ENCODE measurements at regions not wholly inside any gene's neighbourhood (a gene's known extent, or its start where the extent isn't known, plus 50 kb on each side); places are given as distances from the start of the nearest gene placed in this dataset.

- H3K4me3 ChIP-seq (ENCODE audit: low read length), result no peak overlapping the region
- no peak overlapping the region for H3K27ac ChIP-seq (ENCODE audit: low read depth, low read length)
- no peaks in the 10 kb centered on the region for H4K20me1 ChIP-seq (ENCODE audit: control insufficient read depth, insufficient read depth, low read depth, low read length)
- no peaks in the 10 kb centered on the region for H3F3A ChIP-seq (ENCODE audit: control insufficient read depth, insufficient read depth)
- no peaks in the 10 kb centered on the region for H3K9me3 ChIP-seq (ENCODE audit: control insufficient read depth, insufficient read depth, low read length)
- H3K27me3 ChIP-seq (ENCODE audit: control insufficient read depth, low read length), result no peaks in the 10 kb centered on the region
- H3K36me3 ChIP-seq (ENCODE audit: control insufficient read depth, low read length), result no peaks in the 10 kb centered on the region
- no peak for TF ChIP-seq CTCF (IDR thresholded peaks at IDR 0.05; ENCODE audit: low read depth, low read length, poor library complexity, severe bottlenecking)
- no peaks in the 10 kb centered on the region for H3K4me1 ChIP-seq (ENCODE audit: control insufficient read depth, low read length)
- no peaks in the 10 kb centered on the region for H3K79me2 ChIP-seq (ENCODE audit: control insufficient read depth, low read length)
- no peaks in the 10 kb centered on the region for H3K9me2 ChIP-seq (replicated peaks; ENCODE audit: control insufficient read depth, low read length)
- no peak overlapping the region for H3K4me2 ChIP-seq (ENCODE audit: low read length)
Observed at GRCh38 chr9:13705373-13705772, 425.9 kb upstream of the MPDZ start.

GRCh38 chr9:13690595-13690994 is 411.1 kb upstream of the MPDZ start:
- no peaks in the 10 kb centered on the region for H3K27me3 ChIP-seq (ENCODE audit: control insufficient read depth, low read length)
- H3K36me3 ChIP-seq (ENCODE audit: control insufficient read depth, low read length), result no peaks in the 10 kb centered on the region
- H3K4me3 ChIP-seq (ENCODE audit: low read length), result no peak overlapping the region
- H3K4me2 ChIP-seq (ENCODE audit: low read length), result no peak overlapping the region
- H3K9me2 ChIP-seq (replicated peaks; ENCODE audit: control insufficient read depth, low read length), result no peaks in the 10 kb centered on the region
- H3K27ac ChIP-seq (ENCODE audit: low read depth, low read length), result no peak overlapping the region
- TF ChIP-seq EZH2phosphoT487 (IDR thresholded peaks at IDR 0.05; ENCODE audit: borderline replicate concordance, low read length) (no peak), CTCF (IDR thresholded peaks at IDR 0.05; ENCODE audit: low read depth, low read length, poor library complexity, severe bottlenecking) (no peak)
- no peaks in the 10 kb centered on the region for H3K4me1 ChIP-seq (ENCODE audit: control insufficient read depth, low read length)
- H3K79me2 ChIP-seq (ENCODE audit: control insufficient read depth, low read length), result no peaks in the 10 kb centered on the region
- no peaks in the 10 kb centered on the region for H3F3A ChIP-seq (ENCODE audit: control insufficient read depth, insufficient read depth)
- H3K9me3 ChIP-seq (ENCODE audit: control insufficient read depth, insufficient read depth, low read length), result no peaks in the 10 kb centered on the region
- no peaks in the 10 kb centered on the region for H4K20me1 ChIP-seq (ENCODE audit: control insufficient read depth, insufficient read depth, low read depth, low read length)

- Histone ChIP-seq H3K27me3 (ENCODE audit: control insufficient read depth, low read length) (no peaks in the 10 kb centered on the region), H3K4me3 (ENCODE audit: low read length) (no peak overlapping the region), H3K36me3 (ENCODE audit: control insufficient read depth, low read length) (no peaks in the 10 kb centered on the region), H4K20me1 (ENCODE audit: control insufficient read depth, insufficient read depth, low read depth, low read length) (no peaks in the 10 kb centered on the region), H3K4me2 (ENCODE audit: low read length) (no peak overlapping the region), H3K9me2 (replicated peaks; ENCODE audit: control insufficient read depth, low read length) (no peaks in the 10 kb centered on the region), H3F3A (ENCODE audit: control insufficient read depth, insufficient read depth) (no peaks in the 10 kb centered on the region), H3K27ac (ENCODE audit: low read depth, low read length) (no peak overlapping the region), H3K9me3 (ENCODE audit: control insufficient read depth, insufficient read depth, low read length) (no peaks in the 10 kb centered on the region), H3K79me2 (ENCODE audit: control insufficient read depth, low read length) (no peaks in the 10 kb centered on the region), H3K4me1 (ENCODE audit: control insufficient read depth, low read length) (no peaks in the 10 kb centered on the region)
- TF ChIP-seq CTCF (IDR thresholded peaks at IDR 0.05; ENCODE audit: low read depth, low read length, poor library complexity, severe bottlenecking) (no peak), EZH2phosphoT487 (IDR thresholded peaks at IDR 0.05; ENCODE audit: borderline replicate concordance, low read length) (no peak)
Observed at GRCh38 chr9:13689925-13690324, 410.4 kb upstream of the MPDZ start.

Measured in DOHH2 (cell line).